Testis (tissue), 2 donors: ENCODE measurements at regions not wholly inside any gene's neighbourhood (a gene's known extent, or its start where the extent isn't known, plus 50 kb on each side); places are given as distances from the start of the nearest gene placed in this dataset.

ENCODE experiments used
- DNase-seq: peaks from one replicate; pipeline ENCODE4 v3.0.0-alpha.2; 2019
- H3K27ac ChIP-seq, 2 donors: fragments of 200-600 bp; sonication (generic); one replicate each; pipeline ENCODE4 v1.5.1; 2019
- H3K27me3 ChIP-seq: fragments of 200-600 bp; sonication (generic); one replicate; pipeline ENCODE4 v1.5.1; 2019
- H3K36me3 ChIP-seq: fragments of 200-600 bp; sonication (generic); one replicate; pipeline ENCODE4 v1.5.1; 2017; ENCODE audit warnings: low read depth; ENCODE audit errors: missing control alignments
- H3K4me1 ChIP-seq: fragments of 200-600 bp; sonication (generic); one replicate; pipeline ENCODE4 v1.5.1; 2019
- H3K4me3 ChIP-seq, 2 donors: fragments of 200-600 bp; sonication (generic); one replicate each; pipeline ENCODE4 v1.5.1; 2017 to 2019
- H3K9me3 ChIP-seq: fragments of 200-600 bp; sonication (generic); one replicate; pipeline ENCODE4 v1.5.1; 2017
- POLR2A ChIP-seq: fragments of 450-650 bp; IDR thresholded peaks from one replicate; pipeline ENCODE4 v1.6.1; 2017; ENCODE audit warnings: antibody characterized with exemption, mild to moderate bottlenecking, moderate library complexity
- WGBS, 2 donors: methylation state at CpG; one replicate each; pipeline ENCODE4 v1.1.5; 2018; 5-methylcytosine and 5-hydroxymethylcytosine counted together
- intact Hi-C: fragments of 100-400 bp; cut with DNase I; formaldehyde crosslinking; loops from one replicate; pipeline ENCODE4 v1.15.1; 2023; ENCODE audit warnings: low total_unique reads
- TF ChIP-seq, protein P1 (sequence below), 3 experiments: fragments of 450-650 bp in 2 of 3; fragments of 200-600 bp in 1 of 3; sonication (generic) in 1 of 3; IDR thresholded peaks; one replicate each; pipeline ENCODE4 v1.5.1; 2016 to 2019; ENCODE audit warnings: antibody characterized with exemption in 3 of 3, mild to moderate bottlenecking in 2 of 3, moderate library complexity in 1 of 3

DNA sequence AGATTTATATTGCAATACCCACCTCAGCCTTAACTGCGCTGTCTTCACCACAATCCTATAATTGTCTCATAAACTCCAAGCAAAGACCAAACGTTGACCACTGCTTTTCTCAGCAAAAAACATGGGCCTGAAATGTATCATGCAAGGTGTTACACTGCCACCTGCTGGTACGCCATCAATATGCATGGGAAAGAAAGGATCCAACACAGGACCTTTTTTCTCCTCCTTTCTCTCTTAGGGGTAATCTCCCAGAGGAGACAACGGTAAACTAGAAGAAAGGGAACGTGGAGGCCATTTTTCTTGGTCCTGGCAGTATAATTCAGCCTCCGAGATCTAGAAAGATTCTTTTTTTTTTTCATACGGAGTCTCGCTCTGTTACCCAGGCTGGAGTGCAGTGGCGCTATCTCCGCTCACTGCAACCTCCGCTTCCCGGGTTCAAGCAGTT, 79.1 kb upstream of the MPP7 start:
- intact Hi-C loops = no loop called here
- no peak overlapping the region for H3K4me3 ChIP-seq
- H3K36me3 ChIP-seq = no peaks in the 10 kb centered on the region
- H3K27me3 ChIP-seq = no peaks in the 10 kb centered on the region
- peak; percentile 91 for DNase-seq
- no peaks in the 10 kb centered on the region for H3K9me3 ChIP-seq
- TF ChIP-seq, protein P1, sequence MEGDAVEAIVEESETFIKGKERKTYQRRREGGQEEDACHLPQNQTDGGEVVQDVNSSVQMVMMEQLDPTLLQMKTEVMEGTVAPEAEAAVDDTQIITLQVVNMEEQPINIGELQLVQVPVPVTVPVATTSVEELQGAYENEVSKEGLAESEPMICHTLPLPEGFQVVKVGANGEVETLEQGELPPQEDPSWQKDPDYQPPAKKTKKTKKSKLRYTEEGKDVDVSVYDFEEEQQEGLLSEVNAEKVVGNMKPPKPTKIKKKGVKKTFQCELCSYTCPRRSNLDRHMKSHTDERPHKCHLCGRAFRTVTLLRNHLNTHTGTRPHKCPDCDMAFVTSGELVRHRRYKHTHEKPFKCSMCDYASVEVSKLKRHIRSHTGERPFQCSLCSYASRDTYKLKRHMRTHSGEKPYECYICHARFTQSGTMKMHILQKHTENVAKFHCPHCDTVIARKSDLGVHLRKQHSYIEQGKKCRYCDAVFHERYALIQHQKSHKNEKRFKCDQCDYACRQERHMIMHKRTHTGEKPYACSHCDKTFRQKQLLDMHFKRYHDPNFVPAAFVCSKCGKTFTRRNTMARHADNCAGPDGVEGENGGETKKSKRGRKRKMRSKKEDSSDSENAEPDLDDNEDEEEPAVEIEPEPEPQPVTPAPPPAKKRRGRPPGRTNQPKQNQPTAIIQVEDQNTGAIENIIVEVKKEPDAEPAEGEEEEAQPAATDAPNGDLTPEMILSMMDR (IDR thresholded peaks at IDR 0.05) = peak; percentile 94 to 98 (median 96)
- TF ChIP-seq POLR2A = no peak
- H3K4me1 ChIP-seq = no peaks in the 10 kb centered on the region
- no peak overlapping the region for H3K27ac ChIP-seq
- WGBS, 2 donors = 30 to 36% methylated on average over 12 of the region's 12 CpGs

DNA sequence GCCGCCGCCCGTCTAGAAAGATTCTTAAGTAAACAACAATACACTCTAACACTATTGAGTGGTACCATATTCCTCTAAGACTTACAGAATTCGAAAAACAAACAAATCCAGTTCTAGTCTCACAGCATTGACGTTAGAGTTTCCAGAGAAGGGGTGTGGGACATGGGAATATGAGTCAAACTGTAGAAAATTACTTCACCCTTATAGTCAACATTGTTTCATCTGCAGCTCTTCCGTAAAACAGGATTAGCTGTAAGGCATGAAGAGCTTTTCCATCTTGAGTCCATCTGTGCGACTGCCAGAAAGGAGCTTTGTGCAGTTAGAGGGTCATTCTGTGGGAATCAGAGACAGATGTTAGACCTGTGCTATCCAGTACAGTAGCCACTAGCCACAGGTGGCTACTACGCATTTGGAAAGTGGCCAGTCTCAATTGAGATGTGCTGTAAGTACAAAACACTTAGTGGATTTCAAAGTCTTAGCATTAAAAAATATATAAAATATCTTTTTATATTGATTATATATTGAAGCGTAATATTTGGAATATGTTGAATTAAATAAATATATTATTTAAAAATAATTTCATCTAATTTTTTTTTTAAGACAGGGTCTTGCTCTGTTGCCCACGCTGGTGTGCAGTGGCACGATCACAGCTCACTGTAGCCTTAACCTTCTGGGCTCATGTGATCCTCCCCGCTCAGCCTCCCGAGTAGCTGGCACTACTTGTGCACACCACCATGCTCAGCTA, 79.8 kb upstream of the MPP7 start:
- no peak overlapping the region for H3K27ac ChIP-seq
- H3K27me3 ChIP-seq = no peaks in the 10 kb centered on the region
- TF ChIP-seq, protein P1 (IDR thresholded peaks at IDR 0.05) = no peak
- no peak for TF ChIP-seq POLR2A
- no peaks in the 10 kb centered on the region for H3K36me3 ChIP-seq
- no peaks in the 10 kb centered on the region for H3K4me1 ChIP-seq
- H3K4me3 ChIP-seq = no peak overlapping the region
- DNase-seq = no peak
- H3K9me3 ChIP-seq = no peaks in the 10 kb centered on the region
- WGBS, 2 donors = 76 to 77% methylated on average over 13 of the region's 13 CpGs
- intact Hi-C loops = no loop called here

- Histone ChIP-seq H3K4me3 (no peak overlapping the region), H3K9me3 (no peaks in the 10 kb centered on the region), H3K27me3 (no peaks in the 10 kb centered on the region), H3K27ac (no peak overlapping the region), H3K4me1 (no peaks in the 10 kb centered on the region), H3K36me3 (no peaks in the 10 kb centered on the region)
- DNase-seq = no peak
- intact Hi-C loops = no loop called here
- 92 to 96% methylated on average over 2 of the region's 2 CpGs for WGBS, 2 donors
- TF ChIP-seq, protein P1 (IDR thresholded peaks at IDR 0.05) = no peak
- TF ChIP-seq POLR2A = no peak
These were observed 81.7 kb upstream of the MPP7 start for GRCh38 chr10:28384557-28384956.

DNA sequence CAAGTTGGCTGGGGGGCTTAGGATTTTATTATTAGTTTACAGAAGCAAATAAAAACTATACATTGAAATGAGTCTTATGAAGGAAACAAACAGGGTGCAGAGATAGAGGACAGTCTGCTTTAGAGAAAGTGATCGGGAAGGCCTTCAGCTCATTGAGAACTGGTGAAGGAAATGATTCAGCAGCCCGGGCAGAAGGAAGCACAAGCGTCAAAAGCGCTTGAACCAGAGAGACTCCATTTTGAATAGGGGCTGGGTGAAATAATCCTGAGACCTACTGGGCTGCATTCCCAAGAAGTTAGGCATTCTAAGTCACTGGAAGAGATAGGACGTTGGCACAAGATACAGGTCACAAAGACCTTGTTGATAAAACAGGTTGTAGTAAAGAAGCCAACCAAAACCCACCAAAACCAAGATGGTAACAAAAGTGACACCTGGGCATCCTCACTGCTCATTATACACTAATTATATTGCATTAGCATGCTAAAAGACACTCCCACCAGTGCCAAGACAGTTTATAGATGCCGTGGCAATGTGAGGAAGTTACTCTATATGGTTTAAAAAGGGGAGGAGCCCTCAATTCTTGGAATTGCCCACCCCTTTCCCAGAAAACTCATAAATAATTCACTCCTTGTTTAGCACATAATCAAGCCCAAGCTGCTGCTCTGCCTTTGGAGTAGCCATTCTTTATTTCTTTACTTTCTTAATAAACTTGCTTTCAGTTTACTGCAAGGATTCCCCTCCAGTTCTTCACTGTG, 83.1 kb upstream of the MPP7 start:
- intact Hi-C loops = no loop called here

More for the DNA sequence above, 83.1 kb upstream of the MPP7 start:
- no peak for DNase-seq
- Histone ChIP-seq H3K27ac (no peak overlapping the region), H3K9me3 (no peaks in the 10 kb centered on the region), H3K4me1 (no peaks in the 10 kb centered on the region), H3K27me3 (no peaks in the 10 kb centered on the region), H3K4me3 (no peak overlapping the region), H3K36me3 (no peaks in the 10 kb centered on the region)
- 75 to 84% methylated on average over 6 of the region's 6 CpGs for WGBS, 2 donors
- TF ChIP-seq, protein P1 (IDR thresholded peaks at IDR 0.05) = no peak
